ENCODE measurements at regions not wholly inside any gene's neighbourhood (a gene's known extent, or its start where the extent isn't known, plus 50 kb on each side); places are given as distances from the start of the nearest gene placed in this dataset.

GRCh38 chr11:122230385-122230755, 114.4 kb upstream of the BLID start:
- DNase-seq (ENCODE audit: low read depth) = no peak
- H3K4me3 ChIP-seq (ENCODE audit: low read length) = no peak overlapping the region
- TF ChIP-seq, protein P1, sequence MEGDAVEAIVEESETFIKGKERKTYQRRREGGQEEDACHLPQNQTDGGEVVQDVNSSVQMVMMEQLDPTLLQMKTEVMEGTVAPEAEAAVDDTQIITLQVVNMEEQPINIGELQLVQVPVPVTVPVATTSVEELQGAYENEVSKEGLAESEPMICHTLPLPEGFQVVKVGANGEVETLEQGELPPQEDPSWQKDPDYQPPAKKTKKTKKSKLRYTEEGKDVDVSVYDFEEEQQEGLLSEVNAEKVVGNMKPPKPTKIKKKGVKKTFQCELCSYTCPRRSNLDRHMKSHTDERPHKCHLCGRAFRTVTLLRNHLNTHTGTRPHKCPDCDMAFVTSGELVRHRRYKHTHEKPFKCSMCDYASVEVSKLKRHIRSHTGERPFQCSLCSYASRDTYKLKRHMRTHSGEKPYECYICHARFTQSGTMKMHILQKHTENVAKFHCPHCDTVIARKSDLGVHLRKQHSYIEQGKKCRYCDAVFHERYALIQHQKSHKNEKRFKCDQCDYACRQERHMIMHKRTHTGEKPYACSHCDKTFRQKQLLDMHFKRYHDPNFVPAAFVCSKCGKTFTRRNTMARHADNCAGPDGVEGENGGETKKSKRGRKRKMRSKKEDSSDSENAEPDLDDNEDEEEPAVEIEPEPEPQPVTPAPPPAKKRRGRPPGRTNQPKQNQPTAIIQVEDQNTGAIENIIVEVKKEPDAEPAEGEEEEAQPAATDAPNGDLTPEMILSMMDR (conservative IDR thresholded peaks at IDR 0.05; ENCODE audit: low read depth, low read length) = no peak

DNA sequence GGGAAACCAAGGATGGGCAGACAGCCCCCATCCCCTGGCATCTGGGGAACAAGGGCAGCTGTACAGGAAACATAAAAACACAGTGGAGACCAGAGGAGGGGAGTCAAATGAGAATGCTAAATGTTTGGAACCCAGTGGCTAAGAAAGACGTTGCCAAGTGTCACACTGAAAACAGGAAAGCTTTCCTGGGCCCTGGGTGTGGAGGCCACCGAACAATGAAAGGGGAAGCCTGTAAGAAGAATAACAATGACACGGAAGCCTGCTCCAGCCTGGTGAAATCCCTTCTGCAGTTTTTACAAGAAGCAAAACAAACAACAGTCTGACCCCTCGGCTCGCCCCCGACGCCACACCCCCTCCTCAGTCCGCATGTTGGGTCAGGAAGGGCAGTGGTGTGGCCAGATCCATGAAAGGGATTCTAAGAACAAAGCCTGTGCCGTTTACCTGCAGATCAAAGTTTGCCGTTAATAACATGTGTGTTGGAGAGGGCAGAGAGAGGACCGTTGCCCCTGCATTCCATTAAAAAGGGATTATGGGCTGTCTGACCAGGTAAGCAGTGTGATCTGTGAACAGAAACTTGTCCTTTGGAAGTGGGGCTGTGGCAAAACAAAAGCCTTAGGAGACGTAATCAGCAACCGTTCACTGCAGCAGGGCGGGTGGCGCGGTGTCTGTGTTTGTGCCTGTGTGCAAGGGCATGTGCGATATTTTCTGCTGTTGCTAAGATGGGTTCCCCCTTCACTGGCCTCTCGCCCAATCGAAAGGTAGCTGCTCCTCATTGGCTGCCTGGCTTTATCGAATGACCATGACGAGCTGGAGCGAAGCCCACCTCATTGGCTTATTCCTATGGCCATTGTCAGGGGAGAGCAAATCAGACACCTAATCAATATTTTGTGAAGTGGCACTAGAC, 113.7 kb upstream of the BLID start:
- H3K4me3 ChIP-seq (ENCODE audit: low read length) = no peak overlapping the region
- TF ChIP-seq, protein P1 (conservative IDR thresholded peaks at IDR 0.05; ENCODE audit: low read depth, low read length) = no peak
- no peak for DNase-seq (ENCODE audit: low read depth)

GRCh38 chr11:122229078-122229477, 113.1 kb upstream of the BLID start:
- H3K4me3 ChIP-seq (ENCODE audit: low read length) = no peak overlapping the region
- TF ChIP-seq, protein P1 (conservative IDR thresholded peaks at IDR 0.05; ENCODE audit: low read depth, low read length) = no peak

DNA sequence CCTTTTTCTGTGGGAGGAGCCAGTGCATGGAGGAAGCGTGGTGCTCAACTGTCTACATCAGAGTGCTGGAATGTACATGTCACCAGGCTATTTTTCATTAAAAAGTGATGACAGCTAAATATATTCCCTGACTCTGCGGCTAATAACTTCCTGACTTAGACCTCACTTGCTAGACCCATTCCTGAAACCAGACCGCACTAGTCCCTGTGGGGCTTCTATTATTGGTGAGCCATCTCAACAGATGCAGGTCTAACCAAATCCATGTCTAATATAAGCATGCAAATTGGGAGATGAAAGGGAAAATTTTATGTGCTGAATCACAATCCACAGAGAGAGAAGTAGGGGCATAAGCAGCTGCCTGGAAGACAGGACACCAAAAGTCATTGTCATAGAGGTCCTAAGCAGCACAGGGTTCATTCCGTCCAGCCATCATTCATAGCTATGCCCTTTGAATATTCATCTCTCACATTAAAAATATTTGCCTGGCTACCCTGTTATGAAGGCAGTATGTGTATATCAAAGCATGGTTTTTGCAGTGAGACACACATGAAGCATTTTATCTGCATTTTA, 110.9 kb upstream of the BLID start:
- H3K4me3 ChIP-seq (ENCODE audit: low read length) = no peak overlapping the region
- no peak for DNase-seq (ENCODE audit: low read depth)
- TF ChIP-seq, protein P1 (conservative IDR thresholded peaks at IDR 0.05; ENCODE audit: low read depth, low read length) = no peak

More at GRCh38 chr11:122229078-122229477, 113.1 kb upstream of the BLID start:
- no peak for DNase-seq (ENCODE audit: low read depth)

GRCh38 chr11:122224867-122225266, 108.9 kb upstream of the BLID start:
- TF ChIP-seq, protein P1 (conservative IDR thresholded peaks at IDR 0.05; ENCODE audit: low read depth, low read length) = no peak
- DNase-seq (ENCODE audit: low read depth) = no peak
- H3K4me3 ChIP-seq (ENCODE audit: low read length) = no peak overlapping the region

- no peak overlapping the region for H3K4me3 ChIP-seq (ENCODE audit: low read length)
- no peak for DNase-seq (ENCODE audit: low read depth)
- TF ChIP-seq, protein P1 (conservative IDR thresholded peaks at IDR 0.05; ENCODE audit: low read depth, low read length) = no peak
Measured at GRCh38 chr11:122220321-122220720, 104.3 kb upstream of the BLID start.

DNA sequence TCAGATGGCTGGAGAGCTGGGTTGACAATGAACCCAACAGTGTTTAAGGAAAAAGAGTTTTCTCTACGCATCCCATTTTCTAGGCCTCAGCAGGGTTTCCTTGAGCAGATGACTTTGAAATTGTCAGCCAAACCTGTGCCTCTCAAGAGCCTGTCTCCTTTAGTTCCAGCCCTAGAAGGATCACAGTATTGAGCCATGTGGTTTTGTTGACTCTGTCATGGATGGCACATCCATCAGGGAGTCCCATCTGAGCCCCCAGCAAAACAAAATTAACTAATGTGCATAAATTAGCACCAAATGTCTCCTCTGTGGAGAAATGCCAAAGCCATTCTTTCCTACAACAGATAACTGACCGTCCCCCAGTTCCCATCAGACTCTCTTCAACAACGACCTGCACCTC, 103.8 kb upstream of the BLID start:
- DNase-seq (ENCODE audit: low read depth) = no peak
- TF ChIP-seq, protein P1 (conservative IDR thresholded peaks at IDR 0.05; ENCODE audit: low read depth, low read length) = no peak
- no peak overlapping the region for H3K4me3 ChIP-seq (ENCODE audit: low read length)

Data from retinal pigment epithelial cell (primary cell).